Lung (tissue), 11 donors: ENCODE measurements at regions not wholly inside any gene's neighbourhood (a gene's known extent, or its start where the extent isn't known, plus 50 kb on each side); places are given as distances from the start of the nearest gene placed in this dataset.

ENCODE experiments used
- ATAC-seq: fragments of 200-7000 bp; cut with Tn5 transposase; one replicate; pipeline ENCODE4 v1.9.1; 2020; ENCODE audit warnings: moderate number of reproducible peaks; ENCODE audit not compliant: insufficient read depth, low FRiP score
- DNase-seq, 3 donors: peaks; one replicate each; pipeline ENCODE4 v3.0.0-alpha.2; 2013 to 2017
- H3K27ac ChIP-seq, 2 donors: one replicate each; pipeline ENCODE4 v1.5.1; 2013; ENCODE audit warnings: mild to moderate bottlenecking in 2 of 2, moderate library complexity in 2 of 2, control low read depth in 1 of 2, inconsistent platforms in 1 of 2, low read depth in 1 of 2, low read length in 1 of 2
- H3K27me3 ChIP-seq, 3 donors: one replicate each; pipeline ENCODE4 v1.5.1; 2013; ENCODE audit warnings: low read length in 2 of 3; ENCODE audit not compliant: control insufficient read depth in 3 of 3, insufficient read depth in 3 of 3
- H3K36me3 ChIP-seq, 4 donors: one replicate each; pipeline ENCODE4 v1.5.1; 2013; ENCODE audit warnings: low read length in 4 of 4, mild to moderate bottlenecking in 1 of 4, moderate library complexity in 1 of 4; ENCODE audit not compliant: control insufficient read depth in 4 of 4, insufficient read depth in 4 of 4
- H3K4me1 ChIP-seq, 5 donors: one replicate each; pipeline ENCODE4 v1.5.1; 2013; ENCODE audit warnings: low read length in 5 of 5, mild to moderate bottlenecking in 2 of 5, moderate library complexity in 1 of 5; ENCODE audit not compliant: control insufficient read depth in 5 of 5, insufficient read depth in 5 of 5
- H3K4me3 ChIP-seq: one replicate; pipeline ENCODE4 v1.5.1; 2013; ENCODE audit warnings: mild to moderate bottlenecking, control low read depth, moderate library complexity
- H3K9ac ChIP-seq, 2 donors: one replicate each; pipeline ENCODE4 v1.5.1; 2013; ENCODE audit warnings: low read length in 2 of 2, control low read depth in 1 of 2; ENCODE audit not compliant: insufficient read depth in 1 of 2
- H3K9me3 ChIP-seq, 4 donors: one replicate each; pipeline ENCODE4 v1.5.1; 2013; ENCODE audit warnings: low read length in 3 of 4, mild to moderate bottlenecking in 1 of 4, moderate library complexity in 1 of 4; ENCODE audit not compliant: control insufficient read depth in 4 of 4, insufficient read depth in 3 of 4
- CTCF ChIP-seq: IDR thresholded peaks from 2 replicates; pipeline ENCODE4 v1.5.1; 2012; ENCODE audit warnings: mild to moderate bottlenecking; ENCODE audit errors: control extremely low read depth, extremely low read depth
- WGBS, 2 donors: extraction: QIAGEN DNeasy Blood & Tissue Kit; methylation state at CpG; one replicate each; pipeline ENCODE4 v1.1.7; 2013; 5-methylcytosine and 5-hydroxymethylcytosine counted together
- donor health status: control.
- donor health status: control.
- donor health status: Bipolar disorder and iron deficiency.
- donor health status: healthy.
- donor health status: DM: yes; HTN: yes; CAD: no.

GRCh38 chr17:69869667-69870066 is 205.4 kb upstream of the KCNJ16 start:
- H3K4me1 ChIP-seq: peaks cover 0 to 5% (median 2%) of the 10 kb centered on the region in 5 donors
- 92 to 95% methylated on average over 1 of the region's 1 CpG for WGBS, 2 donors
- no peaks in the 10 kb centered on the region for H3K27me3 ChIP-seq
- H3K9ac ChIP-seq: no peak overlapping the region
- no peak overlapping the region for H3K27ac ChIP-seq
- DNase-seq: no peak
- no peak for ATAC-seq
- no peak for TF ChIP-seq CTCF
- H3K36me3 ChIP-seq: no peaks in the 10 kb centered on the region
- H3K9me3 ChIP-seq: no peaks in the 10 kb centered on the region
- H3K4me3 ChIP-seq: no peak overlapping the region

GRCh38 chr17:69870091-69870530 is 204.9 kb upstream of the KCNJ16 start:
- Histone ChIP-seq H3K27ac (no peak overlapping the region), H3K4me3 (no peak overlapping the region), H3K36me3 (no peaks in the 10 kb centered on the region), H3K9ac (no peak overlapping the region), H3K9me3 (no peaks in the 10 kb centered on the region), H3K4me1 (peaks cover 0 to 5% (median 2%) of the 10 kb centered on the region in 5 donors), H3K27me3 (no peaks in the 10 kb centered on the region)
- no peak for TF ChIP-seq CTCF
- ATAC-seq: peak; percentile 19
- 97 to 100% methylated on average over 1 of the region's 1 CpG for WGBS, 2 donors
- no peak for DNase-seq

- no peak for TF ChIP-seq CTCF
- no peak for ATAC-seq
- Histone ChIP-seq H3K9me3 (no peaks in the 10 kb centered on the region), H3K4me1 (peaks cover 0 to 5% (median 2%) of the 10 kb centered on the region in 5 donors), H3K9ac (no peak overlapping the region), H3K27me3 (no peaks in the 10 kb centered on the region), H3K27ac (no peak overlapping the region), H3K36me3 (no peaks in the 10 kb centered on the region), H3K4me3 (no peak overlapping the region)
- DNase-seq: peak; percentile 14 to 80 (median 75)
- 68 to 80% methylated on average over 3 of the region's 3 CpGs for WGBS, 2 donors
Observed at GRCh38 chr17:69870751-69871199, 204.2 kb upstream of the KCNJ16 start.

- 95 to 98% methylated on average over 3 of the region's 3 CpGs for WGBS, 2 donors
- no peak for TF ChIP-seq CTCF
- Histone ChIP-seq H3K4me1 (peaks cover 0 to 5% (median 2%) of the 10 kb centered on the region in 5 donors), H3K27me3 (no peaks in the 10 kb centered on the region), H3K9me3 (no peaks in the 10 kb centered on the region), H3K9ac (no peak overlapping the region), H3K36me3 (no peaks in the 10 kb centered on the region), H3K27ac (no peak overlapping the region), H3K4me3 (no peak overlapping the region)
- no peak for ATAC-seq
- DNase-seq: no peak
Observed at GRCh38 chr17:69871318-69871717, 203.7 kb upstream of the KCNJ16 start.
